Fibroblast of villous mesenchyme (primary cell): ENCODE measurements at regions not wholly inside any gene's neighbourhood (a gene's known extent, or its start where the extent isn't known, plus 50 kb on each side); places are given as distances from the start of the nearest gene placed in this dataset.
"Not testable (repeated sequence)": the region's sequence is repeated elsewhere in the genome, so short reads cannot be mapped to it uniquely, and the experiment has no call there.

Experiments
- DNase-seq: peaks from one replicate; pipeline ENCODE4 v3.0.0-alpha.2; 2010; ENCODE audit warnings: low read depth
- H3K4me3 ChIP-seq: 2 replicates; pipeline ENCODE4 v1.5.1; 2011; ENCODE audit warnings: low read depth, mild to moderate bottlenecking, low read length
- CTCF ChIP-seq: IDR thresholded peaks from 2 replicates; pipeline ENCODE4 v1.5.1; 2012; ENCODE audit warnings: low read depth, mild to moderate bottlenecking, low read length; ENCODE audit not compliant: insufficient read depth

GRCh38 chr18:21972281-21972680 lies 197.1 kb upstream of the GATA6 start:
- TF ChIP-seq CTCF = no peak
- DNase-seq = no peak
- H3K4me3 ChIP-seq = no peak overlapping the region

GRCh38 chr18:21975954-21976353 lies 193.4 kb upstream of the GATA6 start:
- not testable (repeated sequence) for DNase-seq, H3K4me3 ChIP-seq

- DNase-seq = no peak
- no peak for TF ChIP-seq CTCF
- no peak overlapping the region for H3K4me3 ChIP-seq
Observed at GRCh38 chr18:21978546-21979170, 190.7 kb upstream of the GATA6 start.

GRCh38 chr18:21979171-21979560 lies 190.2 kb upstream of the GATA6 start:
- H3K4me3 ChIP-seq = no peak overlapping the region
- TF ChIP-seq CTCF = no peak
- no peak for DNase-seq

GRCh38 chr18:21979759-21980158 lies 189.6 kb upstream of the GATA6 start:
- TF ChIP-seq CTCF = no peak
- H3K4me3 ChIP-seq = no peak overlapping the region
- no peak for DNase-seq

GRCh38 chr18:21980744-21981143 lies 188.6 kb upstream of the GATA6 start:
- TF ChIP-seq CTCF = no peak

GRCh38 chr18:21981489-21981888 lies 187.9 kb upstream of the GATA6 start:
- DNase-seq, H3K4me3 ChIP-seq: not testable (repeated sequence)

More at GRCh38 chr18:21980744-21981143, 188.6 kb upstream of the GATA6 start:
- no peak overlapping the region for H3K4me3 ChIP-seq
- no peak for DNase-seq

- no peak overlapping the region for H3K4me3 ChIP-seq
- DNase-seq = no peak
- TF ChIP-seq CTCF = no peak
Observed at GRCh38 chr18:21991081-21991534, 178.3 kb upstream of the GATA6 start.
